ENCODE measurements at regions not wholly inside any gene's neighbourhood (a gene's known extent, or its start where the extent isn't known, plus 50 kb on each side); places are given as distances from the start of the nearest gene placed in this dataset.
A peak's percentile ranks its signal among the peaks of the same experiment; 100 is the strongest.
"Not testable (repeated sequence)": the region's sequence is repeated elsewhere in the genome, so short reads cannot be mapped to it uniquely, and the experiment has no call there.

DNA sequence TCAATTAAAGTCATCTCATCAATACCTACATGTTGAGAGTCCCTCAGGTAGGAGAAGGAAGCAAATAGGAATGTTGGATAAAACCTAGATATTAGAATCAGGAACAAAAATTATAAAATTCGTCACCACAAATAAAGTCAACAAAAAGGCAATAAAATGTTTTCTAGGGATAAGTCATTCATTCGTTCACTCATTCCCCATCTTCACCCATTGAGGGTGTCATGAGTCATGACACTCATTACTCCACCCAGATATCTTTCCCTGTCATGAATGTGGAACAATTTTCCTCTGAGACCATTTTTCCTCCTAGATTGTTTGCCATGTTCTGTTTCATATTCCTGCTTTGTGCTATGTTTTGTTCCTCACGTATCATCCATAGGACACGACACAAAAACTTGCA, 50.9 kb upstream of the OLIG3 start:
- no peak for DNase-seq

DNA sequence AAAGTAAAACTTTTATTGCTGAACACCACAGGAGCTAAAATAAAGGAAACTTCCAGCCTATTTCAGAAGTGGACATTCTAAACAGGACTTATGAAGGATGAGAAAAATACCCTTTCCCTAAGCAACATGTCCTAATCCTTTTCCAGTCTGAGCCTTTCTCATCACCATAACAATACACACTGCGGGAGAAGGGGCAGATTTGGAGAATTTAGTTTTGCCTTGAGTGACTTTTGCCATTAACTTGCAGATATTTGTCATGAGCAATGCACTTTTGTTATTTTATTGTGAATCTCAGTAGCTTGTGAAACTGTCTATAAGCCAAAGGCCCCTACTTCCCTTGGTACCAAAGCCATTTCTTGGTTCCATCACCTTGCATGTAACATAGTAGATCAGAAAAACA, 53.0 kb upstream of the OLIG3 start:
- DNase-seq: no peak

GRCh38 chr6:137547601-137548000, 53.4 kb upstream of the OLIG3 start:
- no peak for DNase-seq

GRCh38 chr6:137549106-137549505, 54.9 kb upstream of the OLIG3 start:
- no peak for DNase-seq

DNA sequence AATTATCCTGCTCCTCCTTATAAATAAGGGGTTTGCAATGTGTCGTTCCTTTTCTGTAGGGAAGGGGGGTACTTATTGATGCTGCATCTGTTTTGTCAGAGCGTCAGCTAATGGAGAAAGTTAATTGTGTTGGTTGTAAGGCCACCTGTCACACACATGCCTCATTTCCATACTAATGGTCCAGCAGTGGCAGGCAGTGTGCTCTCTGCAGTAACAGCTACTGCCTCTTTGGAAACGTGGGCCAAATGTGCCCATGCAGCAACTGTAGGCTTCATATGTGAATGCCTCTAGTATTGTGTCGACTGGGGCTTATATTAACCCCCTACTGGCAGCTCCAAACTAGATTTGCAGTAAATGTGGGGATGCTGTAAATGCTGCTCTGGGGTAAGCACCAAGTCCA, 56.3 kb upstream of the OLIG3 start:
- DNase-seq: no peak

- DNase-seq: no peak
Measured at GRCh38 chr6:137552146-137552545, 58.0 kb upstream of the OLIG3 start.

DNA sequence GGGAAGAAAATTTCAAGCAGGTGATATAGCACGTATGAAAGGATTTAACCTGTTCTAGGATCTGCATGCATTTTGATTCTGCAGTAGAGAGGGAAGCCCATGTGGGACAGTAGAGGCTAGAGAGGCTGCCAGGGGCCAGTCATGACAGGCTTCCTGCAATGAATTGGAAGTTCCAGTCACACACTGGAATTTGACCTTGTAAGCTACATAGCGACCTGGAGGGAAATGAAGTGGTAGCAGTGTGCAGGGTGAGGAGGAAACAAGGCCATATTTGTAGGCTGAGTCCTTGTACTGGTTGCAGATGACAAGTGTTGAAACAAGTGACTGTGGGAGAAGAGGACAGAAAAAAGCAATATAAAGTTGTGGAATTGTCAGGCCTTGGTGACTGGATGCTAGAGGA, 58.6 kb upstream of the OLIG3 start:
- no peak for DNase-seq

- peak; percentile 34 to 49 for DNase-seq
Measured at GRCh38 chr6:137559521-137560183, 65.5 kb upstream of the OLIG3 start.

DNA sequence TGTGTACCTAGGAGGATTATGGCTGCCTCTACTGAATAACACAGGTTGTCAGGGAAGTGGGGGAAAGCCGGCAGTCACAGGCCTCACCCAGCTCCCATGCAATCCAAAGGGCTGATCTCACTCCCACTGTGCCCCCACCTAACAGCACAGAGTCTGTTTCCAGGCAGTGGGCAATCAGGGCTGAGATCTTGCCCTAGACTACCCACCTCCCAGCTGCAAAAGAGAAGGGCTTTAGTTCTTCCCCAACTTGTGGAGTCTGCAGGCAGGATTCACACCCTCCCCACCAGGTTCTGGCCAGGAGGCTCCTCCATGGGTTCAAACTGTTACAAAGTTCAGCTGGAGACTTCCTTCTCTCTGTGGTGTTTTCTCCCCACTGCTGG, 66.0 kb upstream of the OLIG3 start:
- no peak for DNase-seq

- no peak for DNase-seq
Measured at GRCh38 chr6:137568067-137568466, 73.9 kb upstream of the OLIG3 start.

GRCh38 chr6:137570393-137570792, 76.2 kb upstream of the OLIG3 start:
- no peak for DNase-seq

DNA sequence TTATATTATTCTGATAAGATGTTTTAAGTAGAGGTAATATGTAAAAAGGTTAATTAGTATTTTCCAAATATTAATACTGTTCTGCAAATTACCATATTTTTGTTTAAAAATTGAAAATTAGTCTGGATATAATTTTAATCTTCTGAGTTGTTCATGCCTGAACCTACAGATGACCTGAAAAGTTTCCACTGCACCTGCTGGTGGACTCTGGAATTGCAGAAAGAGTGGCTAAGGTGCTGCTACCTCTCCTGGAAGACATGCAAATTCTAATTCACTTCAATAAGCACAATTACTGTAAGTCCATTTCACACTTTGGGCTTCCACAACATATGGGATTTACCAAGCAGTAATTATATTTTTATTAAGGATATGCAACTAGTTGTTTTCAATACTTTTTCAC, 77.7 kb upstream of the OLIG3 start:
- peak; percentile 75 to 77 for DNase-seq

DNA sequence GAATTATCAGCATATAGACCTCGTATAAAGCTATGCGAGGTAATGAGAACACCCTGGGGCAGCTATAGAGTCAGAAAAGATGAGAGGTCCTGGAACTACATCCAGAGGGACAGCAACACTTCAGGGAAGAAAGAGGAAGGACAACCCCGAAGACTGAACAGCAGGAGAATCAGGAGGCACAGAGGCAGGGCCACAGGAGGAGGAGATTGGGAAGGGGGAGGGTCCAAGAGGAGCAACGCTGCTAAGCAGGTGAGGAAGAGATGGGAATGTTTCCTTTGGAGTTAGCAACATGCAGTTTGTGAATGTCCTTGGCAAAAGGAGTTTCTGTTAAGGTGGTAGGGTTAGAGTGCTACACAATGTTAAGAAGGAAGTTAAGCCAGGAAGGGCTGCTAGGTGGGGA, 79.5 kb upstream of the OLIG3 start:
- DNase-seq: no peak

- DNase-seq: no peak
Measured at GRCh38 chr6:137579612-137580011, 85.4 kb upstream of the OLIG3 start.

- DNase-seq: no peak
Measured at GRCh38 chr6:137581019-137581707, 87.0 kb upstream of the OLIG3 start.

GRCh38 chr6:137583519-137583918, 89.3 kb upstream of the OLIG3 start:
- not testable (repeated sequence) for DNase-seq

DNA sequence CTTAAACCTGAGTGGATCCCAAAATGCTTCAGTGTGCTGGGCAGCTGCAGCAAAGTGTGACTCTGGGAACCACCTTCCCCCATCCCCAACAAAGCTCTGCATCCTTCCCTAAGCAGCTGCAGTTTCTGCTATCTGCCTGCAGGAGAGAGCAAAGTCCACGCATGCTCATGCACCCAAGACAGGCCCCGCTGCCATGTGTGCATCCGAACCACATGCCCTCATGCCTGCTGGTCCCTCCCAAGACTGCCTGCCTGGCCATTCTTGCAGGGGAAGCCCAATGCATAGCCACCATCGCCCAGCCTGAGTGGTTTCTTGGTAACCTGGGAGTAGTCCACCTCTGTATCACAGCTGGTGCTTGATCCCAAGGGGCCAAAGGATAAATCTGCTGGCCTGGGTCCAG, 94.3 kb upstream of the OLIG3 start:
- DNase-seq: peak in 1 of 2 experiments; percentile 17

DNA sequence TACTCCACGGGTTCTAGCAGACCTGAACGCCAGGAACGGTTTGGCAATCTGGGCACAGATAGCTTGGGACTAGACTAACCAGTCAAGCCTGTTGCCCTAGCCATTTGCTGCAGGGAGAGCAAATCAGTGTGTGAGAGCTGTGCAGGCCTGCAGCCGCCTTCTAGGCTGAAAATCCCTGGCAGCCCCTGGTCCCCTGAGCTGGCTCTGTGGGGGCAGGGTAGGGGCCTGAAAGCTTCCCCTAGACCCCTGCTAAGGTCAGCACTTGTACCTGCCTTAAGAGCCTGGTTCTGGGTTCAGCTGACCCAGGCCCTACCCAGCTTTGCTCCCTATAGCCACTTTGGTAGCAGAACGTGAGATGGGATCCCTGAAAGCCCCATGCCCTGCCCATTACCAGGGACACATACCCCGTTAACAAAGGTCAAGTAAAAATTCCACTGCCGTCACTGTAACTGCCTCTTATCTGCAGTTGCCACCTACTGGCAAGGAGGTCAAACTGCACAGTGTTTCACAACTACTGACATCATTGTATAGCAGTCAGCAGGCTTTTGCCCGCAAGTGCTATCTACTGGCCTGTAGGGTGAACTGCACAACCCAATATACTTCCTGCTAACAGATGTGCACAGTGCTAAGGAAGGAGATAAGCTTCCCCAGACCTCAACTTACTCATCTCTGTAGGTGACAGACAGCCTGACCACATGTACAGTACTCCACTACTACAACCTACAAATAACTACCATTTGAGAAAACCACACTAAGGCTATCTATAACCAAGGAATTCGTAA, 95.1 kb upstream of the OLIG3 start:
- DNase-seq: peak; percentile 43 to 54

- DNase-seq: no peak
Measured at GRCh38 chr6:137590684-137591083, 96.5 kb upstream of the OLIG3 start.

DNA sequence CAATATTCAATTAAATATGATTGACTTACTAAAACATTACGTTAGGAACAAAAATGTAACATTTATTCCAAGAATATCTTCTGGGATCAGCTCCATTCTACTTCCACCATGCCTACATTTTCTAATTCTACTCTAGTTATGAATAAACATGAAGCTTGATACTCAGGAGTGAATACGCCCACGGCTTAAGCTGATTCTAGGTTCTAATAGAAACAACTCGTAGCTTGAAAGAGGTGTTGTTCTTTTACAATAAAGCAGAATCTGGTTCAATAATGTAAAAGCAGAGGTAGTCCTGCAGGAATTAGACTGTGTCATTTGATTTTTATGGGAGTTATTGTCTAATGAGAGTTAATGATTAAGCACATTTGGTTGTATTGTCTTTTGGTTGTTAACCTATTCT, 107.3 kb upstream of the OLIG3 start:
- DNase-seq: no peak

DNA sequence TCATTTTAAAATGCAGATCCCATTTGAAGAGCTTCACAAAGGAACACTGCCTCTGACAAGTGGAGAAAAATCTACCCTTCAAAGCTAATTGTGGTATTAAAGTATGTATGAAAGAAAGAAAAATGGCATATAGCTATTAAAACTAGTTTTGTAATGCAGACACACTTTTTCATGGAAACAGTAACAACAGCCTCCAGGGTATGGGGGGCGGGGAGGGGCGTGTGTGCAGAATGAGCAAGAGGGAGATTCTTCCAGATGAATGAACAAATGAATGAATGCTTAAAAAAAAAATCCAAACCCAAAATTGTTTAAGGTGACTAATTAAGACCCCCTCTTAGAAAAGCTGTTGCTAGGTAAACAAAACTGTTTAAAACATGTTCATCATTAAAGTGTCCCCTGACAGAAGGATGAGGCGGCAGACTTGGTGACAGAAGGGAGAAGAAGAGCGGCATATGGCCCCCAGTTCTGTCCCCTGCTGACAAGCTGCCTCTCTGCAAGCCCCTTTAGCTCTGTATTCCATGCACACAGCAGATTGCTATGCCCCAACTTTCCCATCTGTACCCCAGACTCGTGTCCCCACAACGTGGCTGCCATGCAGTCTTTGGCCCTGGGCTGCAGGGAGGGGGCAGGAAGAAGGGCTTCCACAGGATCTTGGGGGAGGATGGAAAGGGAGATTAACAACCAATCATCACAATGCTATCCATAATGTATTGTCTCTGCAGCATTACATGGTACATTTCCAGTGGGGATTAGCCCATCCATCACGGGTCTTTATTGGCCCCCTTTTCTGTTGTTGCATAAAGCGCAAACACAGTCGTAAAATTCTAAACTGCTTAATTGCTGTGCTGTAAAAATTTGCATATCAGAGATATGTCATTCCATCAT, 108.4 kb upstream of the OLIG3 start:
- no peak for DNase-seq

GRCh38 chr6:137610702-137611101, 116.5 kb upstream of the OLIG3 start:
- no peak for DNase-seq

DNA sequence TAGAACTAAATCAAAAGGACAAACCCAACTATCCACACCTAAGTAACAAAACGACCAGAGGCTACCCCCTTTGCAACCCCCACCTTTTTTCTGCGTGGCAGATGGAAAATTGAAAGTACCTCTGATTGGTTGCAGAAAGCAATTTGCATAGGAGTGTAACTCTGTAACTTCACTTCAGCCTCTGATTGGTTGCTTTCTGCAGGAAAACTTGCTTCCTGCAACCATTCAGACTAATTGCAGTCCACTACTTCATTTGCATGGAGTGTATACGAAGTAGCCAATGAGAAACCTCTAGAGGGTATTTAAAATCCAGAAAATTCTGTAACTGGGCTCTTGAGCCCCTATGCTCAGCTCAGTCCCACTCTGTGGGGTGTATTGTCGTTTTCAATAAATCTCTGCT, 129.1 kb upstream of the OLIG3 start:
- DNase-seq: no peak
